ENCODE measurements at regions not wholly inside any gene's neighbourhood (a gene's known extent, or its start where the extent isn't known, plus 50 kb on each side); places are given as distances from the start of the nearest gene placed in this dataset.

DNA sequence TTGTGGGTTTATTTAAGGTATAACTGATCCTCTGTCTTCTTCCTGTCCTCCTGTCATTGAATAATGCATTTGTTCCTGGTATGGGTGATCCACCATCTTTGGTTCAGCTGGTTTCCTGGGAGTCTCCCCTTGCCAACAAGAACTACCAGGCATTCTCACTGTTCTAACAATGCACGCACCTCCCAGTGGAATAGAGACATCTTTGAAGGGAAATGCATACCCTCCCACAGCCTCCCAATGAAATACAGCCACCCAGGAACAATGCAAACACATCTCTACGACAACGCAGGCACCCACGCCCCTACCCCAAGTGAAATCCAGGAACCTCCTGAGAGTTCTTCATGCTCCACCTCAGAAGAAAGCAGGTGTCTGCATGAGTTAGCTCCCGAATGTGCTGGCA lies 318.0 kb downstream of the SOX11 start:
- TF ChIP-seq POLR2A (IDR thresholded peaks at IDR 0.05) = no peak
- no peak for TF ChIP-seq CTCF (IDR thresholded peaks at IDR 0.05 in 8 of 11, conservative IDR thresholded peaks at IDR 0.05 in 3 of 11)
- TF ChIP-seq POLR2AphosphoS5 (IDR thresholded peaks at IDR 0.05) = no peak

Measured in spleen (tissue), 7 donors.